IPS-20b (cell line): ENCODE measurements at regions not wholly inside any gene's neighbourhood (a gene's known extent, or its start where the extent isn't known, plus 50 kb on each side); places are given as distances from the start of the nearest gene placed in this dataset.

Experiments used
- H3K27ac ChIP-seq: one replicate; pipeline ENCODE4 v1.5.1; 2013; ENCODE audit warnings: low read length
- H3K27me3 ChIP-seq: 2 replicates; pipeline ENCODE4 v1.6.1; 2013; ENCODE audit warnings: mild to moderate bottlenecking, low read length, inconsistent platforms; ENCODE audit not compliant: insufficient read depth
- H3K36me3 ChIP-seq: 2 replicates; pipeline ENCODE4 v1.6.1; 2013; ENCODE audit warnings: low read depth, mild to moderate bottlenecking, inconsistent platforms, low read length, moderate library complexity; ENCODE audit not compliant: insufficient read depth
- H3K4me1 ChIP-seq: 2 replicates; pipeline ENCODE4 v1.6.1; 2013; ENCODE audit warnings: mild to moderate bottlenecking, control low read depth, inconsistent platforms, low read length, moderate library complexity; ENCODE audit not compliant: insufficient read depth
- H3K4me3 ChIP-seq: 2 replicates; pipeline ENCODE4 v1.5.1; 2013; ENCODE audit warnings: mild to moderate bottlenecking, low read length, inconsistent platforms
- H3K9ac ChIP-seq: 2 replicates; pipeline ENCODE4 v1.6.1; 2013; ENCODE audit warnings: low read depth, mild to moderate bottlenecking, inconsistent platforms, low read length, moderate library complexity
- H3K9me3 ChIP-seq: 2 replicates; pipeline ENCODE4 v1.6.1; 2013; ENCODE audit warnings: mild to moderate bottlenecking, low read depth, low read length, inconsistent platforms; ENCODE audit not compliant: insufficient read depth

GRCh38 chr1:229828461-229828860, 202.4 kb downstream of the URB2 start:
- H3K36me3 ChIP-seq, result no peaks in the 10 kb centered on the region
- no peaks in the 10 kb centered on the region for H3K4me1 ChIP-seq
- no peak overlapping the region for H3K4me3 ChIP-seq
- no peak overlapping the region for H3K9ac ChIP-seq
- H3K27ac ChIP-seq, result no peak overlapping the region
- no peaks in the 10 kb centered on the region for H3K27me3 ChIP-seq
- peaks cover 5% of the 10 kb centered on the region; the same call in 1 of the 2 replicates for H3K9me3 ChIP-seq

GRCh38 chr1:229832695-229833094, 206.6 kb downstream of the URB2 start:
- no peaks in the 10 kb centered on the region for H3K36me3 ChIP-seq
- H3K9ac ChIP-seq, result no peak overlapping the region
- H3K4me1 ChIP-seq, result no peaks in the 10 kb centered on the region
- no peak overlapping the region for H3K27ac ChIP-seq
- no peaks in the 10 kb centered on the region for H3K27me3 ChIP-seq
- H3K4me3 ChIP-seq, result no peak overlapping the region
- H3K9me3 ChIP-seq, result no peaks in the 10 kb centered on the region

GRCh38 chr1:229834230-229834629, 208.2 kb downstream of the URB2 start:
- no peaks in the 10 kb centered on the region for H3K9me3 ChIP-seq
- H3K36me3 ChIP-seq, result no peaks in the 10 kb centered on the region
- H3K9ac ChIP-seq, result no peak overlapping the region
- H3K27ac ChIP-seq, result no peak overlapping the region
- no peaks in the 10 kb centered on the region for H3K4me1 ChIP-seq
- H3K4me3 ChIP-seq, result no peak overlapping the region
- H3K27me3 ChIP-seq, result no peaks in the 10 kb centered on the region

- H3K36me3 ChIP-seq, result no peaks in the 10 kb centered on the region
- no peaks in the 10 kb centered on the region for H3K4me1 ChIP-seq
- H3K27me3 ChIP-seq, result no peaks in the 10 kb centered on the region
- H3K9ac ChIP-seq, result no peak overlapping the region
- no peak overlapping the region for H3K27ac ChIP-seq
- H3K4me3 ChIP-seq, result no peak overlapping the region
- no peaks in the 10 kb centered on the region for H3K9me3 ChIP-seq
Observed at GRCh38 chr1:229835226-229835625, 209.2 kb downstream of the URB2 start.

- Histone ChIP-seq H3K36me3 (no peaks in the 10 kb centered on the region), H3K9me3 (no peaks in the 10 kb centered on the region), H3K4me3 (no peak overlapping the region), H3K27ac (no peak overlapping the region), H3K9ac (no peak overlapping the region), H3K27me3 (no peaks in the 10 kb centered on the region), H3K4me1 (no peaks in the 10 kb centered on the region)
Observed at GRCh38 chr1:229836324-229836723, 210.3 kb downstream of the URB2 start.

- no peaks in the 10 kb centered on the region for H3K4me1 ChIP-seq
- no peak overlapping the region for H3K27ac ChIP-seq
- H3K9me3 ChIP-seq, result no peaks in the 10 kb centered on the region
- H3K27me3 ChIP-seq, result no peaks in the 10 kb centered on the region
- H3K4me3 ChIP-seq, result no peak overlapping the region
- no peak overlapping the region for H3K9ac ChIP-seq
- no peaks in the 10 kb centered on the region for H3K36me3 ChIP-seq
Observed at GRCh38 chr1:229838204-229838603, 212.2 kb downstream of the URB2 start.

GRCh38 chr1:229839800-229840199, 213.8 kb downstream of the URB2 start:
- H3K9me3 ChIP-seq, result no peaks in the 10 kb centered on the region
- H3K4me3 ChIP-seq, result no peak overlapping the region
- no peaks in the 10 kb centered on the region for H3K36me3 ChIP-seq
- H3K27me3 ChIP-seq, result no peaks in the 10 kb centered on the region
- no peak overlapping the region for H3K27ac ChIP-seq
- H3K4me1 ChIP-seq, result no peaks in the 10 kb centered on the region
- H3K9ac ChIP-seq, result no peak overlapping the region

- H3K36me3 ChIP-seq, result no peaks in the 10 kb centered on the region
- H3K9ac ChIP-seq, result no peak overlapping the region
- no peaks in the 10 kb centered on the region for H3K4me1 ChIP-seq
- H3K27ac ChIP-seq, result no peak overlapping the region
- no peaks in the 10 kb centered on the region for H3K27me3 ChIP-seq
- H3K9me3 ChIP-seq, result no peaks in the 10 kb centered on the region
- no peak overlapping the region for H3K4me3 ChIP-seq
Observed at GRCh38 chr1:229841230-229841629, 215.2 kb downstream of the URB2 start.

GRCh38 chr1:229842302-229843255, 216.5 kb downstream of the URB2 start:
- H3K27me3 ChIP-seq, result no peaks in the 10 kb centered on the region
- H3K36me3 ChIP-seq, result no peaks in the 10 kb centered on the region
- no peak overlapping the region for H3K27ac ChIP-seq
- no peaks in the 10 kb centered on the region for H3K9me3 ChIP-seq
- no peak overlapping the region for H3K4me3 ChIP-seq
- H3K9ac ChIP-seq, result no peak overlapping the region
- no peaks in the 10 kb centered on the region for H3K4me1 ChIP-seq

- H3K4me1 ChIP-seq, result no peaks in the 10 kb centered on the region
- no peak overlapping the region for H3K27ac ChIP-seq
- no peaks in the 10 kb centered on the region for H3K27me3 ChIP-seq
- H3K36me3 ChIP-seq, result no peaks in the 10 kb centered on the region
- H3K4me3 ChIP-seq, result no peak overlapping the region
- H3K9ac ChIP-seq, result no peak overlapping the region
- H3K9me3 ChIP-seq, result no peaks in the 10 kb centered on the region
Observed at GRCh38 chr1:229843627-229844238, 217.7 kb downstream of the URB2 start.

GRCh38 chr1:229844675-229845074, 218.6 kb downstream of the URB2 start:
- H3K27ac ChIP-seq, result no peak overlapping the region
- H3K4me3 ChIP-seq, result no peak overlapping the region
- no peaks in the 10 kb centered on the region for H3K36me3 ChIP-seq
- H3K9me3 ChIP-seq, result no peaks in the 10 kb centered on the region
- no peak overlapping the region for H3K9ac ChIP-seq
- no peaks in the 10 kb centered on the region for H3K27me3 ChIP-seq
- H3K4me1 ChIP-seq, result no peaks in the 10 kb centered on the region
